Kidney glomerular epithelial cell (primary cell): ENCODE measurements at regions not wholly inside any gene's neighbourhood (a gene's known extent, or its start where the extent isn't known, plus 50 kb on each side); places are given as distances from the start of the nearest gene placed in this dataset.
"Not testable (repeated sequence)": the region's sequence is repeated elsewhere in the genome, so short reads cannot be mapped to it uniquely, and the experiment has no call there.

Experiments
- DNase-seq: peaks from one replicate; lab custom pipeline; 2025; lab: John Stamatoyannopoulos, UW

DNA sequence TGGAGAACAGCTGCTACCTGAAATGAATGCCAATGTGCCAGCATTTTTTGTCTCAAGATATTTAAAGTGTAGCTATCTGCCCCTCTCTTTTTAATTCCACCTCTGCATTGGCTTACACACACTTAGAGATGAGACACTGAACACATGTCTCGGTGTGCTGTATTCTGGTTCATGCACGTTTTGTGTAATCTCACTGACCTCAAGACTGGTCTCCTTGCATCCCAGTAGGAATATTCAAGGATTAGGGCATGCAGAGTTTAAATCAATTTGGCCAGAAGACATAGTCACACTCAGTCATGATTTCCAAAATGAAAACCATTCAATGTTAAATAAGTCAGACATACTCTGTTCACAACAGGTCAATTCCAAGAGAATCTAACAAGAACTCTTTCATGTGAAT, 561.8 kb upstream of the TUSC1 start:
- no peak for DNase-seq

DNA sequence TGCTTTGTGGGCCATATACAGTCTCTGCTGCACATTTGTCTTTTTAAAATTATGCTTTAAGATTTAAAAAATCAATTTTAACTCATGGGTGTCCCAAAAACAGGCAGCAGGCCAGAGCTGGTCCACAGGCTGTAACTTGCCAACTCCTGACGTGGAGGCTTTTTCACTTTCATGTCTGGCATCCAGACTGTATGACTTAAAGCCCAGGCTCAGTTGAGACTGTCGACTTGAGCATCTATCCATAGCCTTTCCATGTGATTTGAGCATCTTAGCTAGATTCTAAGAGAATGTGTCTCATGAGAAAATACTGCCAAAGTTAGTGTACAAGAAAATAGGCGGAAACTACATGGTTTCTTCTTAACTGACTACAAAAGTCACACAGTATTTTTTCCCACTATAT, 559.0 kb upstream of the TUSC1 start:
- no peak for DNase-seq

DNA sequence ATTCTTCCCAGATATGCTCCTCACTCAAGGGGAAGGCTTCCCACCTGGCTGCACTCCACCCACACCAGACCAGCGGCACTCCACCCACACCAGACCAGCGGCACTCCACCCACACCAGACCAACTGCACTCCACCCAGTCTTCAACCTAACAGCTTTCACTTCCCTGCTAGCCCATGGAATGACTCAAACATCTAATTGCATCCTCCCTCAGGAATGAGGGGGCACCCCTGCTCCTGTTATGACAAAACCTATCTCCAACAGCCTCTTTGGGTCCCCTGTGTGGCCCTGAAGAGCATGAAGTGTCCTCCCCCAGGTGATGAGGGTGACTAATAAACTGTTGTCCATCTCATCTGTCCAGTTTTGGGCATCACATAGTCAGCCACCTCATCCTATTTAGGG, 556.6 kb upstream of the TUSC1 start:
- DNase-seq = no peak

DNA sequence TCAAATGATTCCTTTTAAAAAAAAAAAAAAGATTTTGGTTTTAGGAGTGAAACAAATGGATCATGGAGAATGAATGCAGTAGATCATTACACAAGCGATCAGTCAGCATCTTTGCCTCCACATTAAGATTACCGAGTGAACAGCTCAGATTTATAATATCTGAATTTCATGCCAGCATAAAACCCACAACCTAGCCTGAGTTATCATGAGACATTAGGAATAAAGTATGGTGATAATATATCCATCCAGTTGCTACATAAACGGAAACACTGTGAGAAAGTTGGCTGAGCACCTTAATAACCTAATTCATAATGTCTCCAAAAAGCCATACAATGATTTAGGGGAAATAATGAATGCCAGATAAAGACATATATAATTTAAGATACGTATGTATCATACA, 553.1 kb upstream of the TUSC1 start:
- DNase-seq = no peak

DNA sequence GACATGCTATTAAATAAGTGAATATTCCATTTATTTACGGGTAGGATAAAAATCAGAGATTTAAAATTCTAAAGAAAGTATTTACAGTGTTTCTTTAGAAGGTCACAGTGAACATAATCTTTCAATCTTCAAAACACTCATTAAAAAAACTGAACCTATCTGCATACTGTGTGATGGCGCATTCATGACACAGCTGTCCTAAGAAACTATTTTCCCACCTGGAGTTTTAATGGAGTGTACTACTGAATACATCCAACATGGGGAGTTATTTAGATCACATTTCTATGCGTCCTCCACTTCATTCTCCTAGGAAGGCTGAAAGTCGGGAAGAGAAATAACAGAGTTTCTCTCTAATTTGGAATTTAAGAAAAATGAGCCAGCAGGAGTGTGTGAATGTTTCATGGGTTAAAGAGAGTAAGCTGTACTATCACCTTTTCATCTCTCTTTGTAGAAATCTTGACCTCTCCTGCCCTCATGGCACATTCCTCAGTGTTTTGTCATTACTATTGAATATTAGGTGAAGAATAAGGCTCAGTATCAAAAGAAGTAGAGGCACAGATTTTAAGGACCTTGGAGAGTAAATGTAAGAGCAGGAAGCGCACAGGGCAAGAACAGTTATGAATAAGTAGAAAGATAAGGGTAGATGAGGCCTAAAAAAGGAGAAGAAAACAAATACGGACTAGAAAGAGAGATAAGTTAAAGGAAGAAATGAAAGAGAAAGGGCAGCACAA, 551.2 kb upstream of the TUSC1 start:
- DNase-seq = peak; percentile 9

DNA sequence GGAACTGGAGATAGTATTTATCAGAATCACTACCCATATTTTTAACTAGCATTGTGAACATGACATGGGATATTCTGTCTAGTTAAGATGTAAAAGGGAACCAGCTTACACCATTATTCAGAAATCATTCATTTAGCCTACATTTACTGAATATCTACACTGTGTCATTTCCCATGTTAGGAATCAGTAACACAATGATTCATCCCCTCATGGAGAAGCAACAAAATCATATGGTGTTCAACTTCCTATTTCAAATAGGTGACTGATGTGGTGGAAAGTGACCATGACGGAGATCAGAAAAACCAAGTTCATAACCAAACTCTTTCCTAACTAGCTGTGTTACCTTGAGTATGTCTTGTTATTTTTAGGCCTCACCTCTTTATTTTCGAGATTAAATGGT, 550.0 kb upstream of the TUSC1 start:
- DNase-seq = no peak

DNA sequence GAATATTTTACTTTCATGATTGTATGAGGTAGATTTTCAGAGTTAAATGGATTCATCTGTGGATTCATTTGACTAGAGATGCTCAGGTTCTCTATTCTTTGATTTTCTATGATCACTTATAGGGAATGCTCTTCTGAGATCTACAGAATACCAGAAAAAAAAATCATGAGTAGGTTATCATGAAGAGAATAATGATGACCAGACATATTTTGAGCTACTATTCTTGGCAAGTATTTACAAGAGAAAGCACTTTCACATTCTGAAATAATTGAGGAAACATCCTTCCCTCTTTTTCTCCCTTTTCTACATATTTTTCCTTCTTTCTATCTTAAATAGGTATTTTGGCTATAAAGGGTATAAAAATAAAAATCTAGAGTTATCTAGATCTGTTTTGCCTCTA, 543.0 kb upstream of the TUSC1 start:
- no peak for DNase-seq

DNA sequence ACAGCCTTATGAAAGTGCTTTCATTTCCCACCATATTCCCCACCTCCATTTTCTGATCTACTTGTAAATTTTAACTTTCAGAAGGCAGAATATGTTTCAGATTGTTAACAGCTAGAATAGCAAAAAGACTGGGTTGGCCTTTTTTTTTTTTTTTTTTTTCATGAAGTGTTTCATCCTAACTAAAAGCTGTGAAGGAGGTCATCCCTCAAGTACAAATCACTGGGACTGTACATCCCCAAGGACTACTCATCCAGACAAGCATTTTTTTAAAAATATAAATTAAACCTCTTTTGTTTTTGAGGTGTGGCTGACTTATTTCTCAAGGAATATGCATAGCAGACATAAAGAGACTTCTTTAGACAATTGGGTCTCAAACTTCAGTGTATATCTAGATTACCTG, 542.1 kb upstream of the TUSC1 start:
- DNase-seq = no peak

DNA sequence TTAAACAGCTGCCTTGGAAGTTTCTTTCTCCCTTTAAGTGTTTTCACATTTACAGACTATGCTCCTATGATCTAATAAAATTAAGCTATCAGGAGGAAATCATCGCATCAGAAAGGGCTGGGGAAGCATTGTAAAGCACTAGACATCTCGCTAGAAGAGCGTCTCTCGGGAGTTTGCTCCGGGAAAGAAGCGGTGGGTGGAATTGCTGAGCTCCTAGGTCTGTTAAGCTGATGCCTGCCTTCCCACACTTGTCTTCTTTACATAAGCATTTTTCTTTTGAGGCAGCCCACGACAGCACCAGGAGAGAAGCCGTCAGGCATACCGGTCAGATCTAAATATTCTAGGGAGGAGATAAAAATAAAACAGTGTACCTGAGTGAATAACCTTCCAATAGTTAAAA, 541.7 kb upstream of the TUSC1 start:
- no peak for DNase-seq

DNA sequence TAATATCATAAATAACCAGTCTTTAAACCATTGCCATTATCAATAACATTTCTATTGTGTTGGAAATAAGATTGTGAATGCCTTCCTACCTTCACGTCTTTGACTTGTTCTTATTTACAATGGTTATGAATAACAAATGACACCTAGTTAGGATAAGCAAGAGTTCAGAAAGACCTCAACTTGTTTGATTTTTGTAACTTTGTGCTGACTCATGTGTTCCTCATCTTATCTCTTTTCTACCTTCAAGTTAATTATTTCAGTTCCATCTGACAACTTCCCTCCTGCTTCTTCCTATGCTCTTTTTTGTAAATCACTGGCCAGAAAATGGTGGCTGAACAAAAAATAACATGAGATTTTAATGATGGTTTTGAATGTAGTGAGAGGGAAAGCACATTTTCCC, 538.5 kb upstream of the TUSC1 start:
- no peak for DNase-seq

DNA sequence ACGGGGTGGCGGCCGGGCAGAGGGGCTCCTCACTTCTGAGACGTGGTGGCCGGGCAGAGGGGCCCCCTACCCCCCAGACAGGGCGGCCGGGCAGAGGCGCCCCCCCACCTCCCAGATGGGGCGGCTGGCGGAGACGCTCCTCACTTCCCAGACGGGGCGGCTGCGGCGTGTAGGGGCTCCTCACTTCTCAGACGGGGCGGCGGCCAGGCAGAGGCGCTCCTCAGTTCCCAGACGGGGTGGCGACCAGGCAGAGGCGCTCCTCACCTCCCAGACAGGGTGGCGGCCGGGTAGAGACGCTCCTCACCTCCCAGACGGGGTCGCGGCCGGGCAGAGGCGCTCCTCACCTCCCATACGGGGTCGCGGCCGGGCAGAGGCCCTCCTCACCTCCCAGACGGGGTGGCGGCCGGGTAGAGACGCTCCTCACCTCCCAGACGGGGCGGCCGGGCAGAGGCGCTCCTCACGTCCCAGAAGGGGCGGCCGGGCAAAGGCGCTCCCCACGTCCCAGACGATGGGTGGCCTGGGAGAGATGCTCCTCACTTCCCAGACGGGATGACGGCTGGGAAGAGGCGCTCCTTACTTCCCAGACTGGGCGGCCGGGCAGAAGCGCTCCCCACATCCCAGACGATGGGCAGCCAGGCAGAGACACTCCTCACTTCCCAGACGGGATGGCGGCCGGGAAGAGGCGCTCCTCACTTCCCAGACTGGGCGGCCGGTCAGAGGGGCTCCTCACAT, 536.6 kb upstream of the TUSC1 start:
- not testable (repeated sequence) for DNase-seq

DNA sequence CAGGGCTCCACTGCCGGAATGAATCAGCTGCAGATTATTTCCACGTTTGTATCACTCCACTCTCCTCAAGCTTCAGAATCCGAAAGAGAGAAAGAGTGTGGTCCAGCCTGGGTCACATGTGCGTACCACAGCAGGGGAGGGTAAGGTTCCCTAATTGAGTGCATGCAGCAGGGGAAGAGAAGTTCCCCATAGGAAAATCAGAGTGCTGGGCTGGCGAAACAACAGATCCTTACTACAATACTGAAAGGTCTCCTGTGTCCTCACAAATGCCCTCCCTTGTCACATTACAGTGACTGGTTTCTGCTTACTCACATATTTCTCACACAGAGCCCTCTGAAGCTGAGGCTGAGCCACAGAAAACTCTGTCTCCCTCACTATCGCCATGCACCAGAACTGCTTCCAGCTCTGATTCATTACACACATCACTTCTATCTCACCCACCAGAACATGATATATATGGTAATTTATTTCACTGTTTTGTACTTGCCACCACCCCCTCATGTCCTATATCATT, 532.2 kb upstream of the TUSC1 start:
- no peak for DNase-seq

DNA sequence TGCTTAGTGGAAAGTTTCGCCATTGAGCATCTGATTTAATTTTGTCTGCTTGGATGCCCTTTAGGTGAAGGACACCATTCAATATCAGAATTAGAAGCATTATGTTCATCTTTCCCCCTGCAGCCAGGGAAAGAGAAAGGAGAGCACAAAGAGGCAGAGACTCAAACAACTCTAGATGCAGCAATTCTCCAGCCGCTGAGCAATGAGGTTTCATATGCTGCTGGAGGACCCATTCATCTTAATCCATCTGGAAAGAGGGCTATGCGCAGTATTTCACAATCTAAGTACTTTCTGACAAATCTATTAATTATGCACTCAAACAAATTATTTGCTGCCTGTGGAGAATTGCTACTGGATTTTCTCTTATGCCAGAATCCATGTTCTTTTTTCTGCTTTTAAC, 527.0 kb upstream of the TUSC1 start:
- no peak for DNase-seq

DNA sequence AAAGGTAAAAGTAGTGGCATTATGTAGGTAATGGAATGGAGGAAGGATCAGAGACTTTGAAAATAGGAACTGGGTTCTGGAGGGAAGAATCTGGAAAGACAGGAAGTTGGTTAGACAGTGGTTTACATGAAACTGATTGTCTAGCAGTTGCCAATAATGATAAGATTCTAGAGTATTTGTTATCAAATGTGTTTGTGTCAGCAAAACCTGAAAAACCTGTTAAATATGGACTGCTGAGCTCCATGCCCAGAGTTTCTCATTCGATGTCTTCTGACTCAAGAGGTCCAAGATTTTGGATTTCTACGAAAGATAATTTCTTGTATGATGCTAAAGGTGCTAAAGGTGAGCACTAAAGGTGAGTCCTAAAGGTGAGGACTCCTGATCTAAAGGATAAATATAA, 515.0 kb upstream of the TUSC1 start:
- no peak for DNase-seq

DNA sequence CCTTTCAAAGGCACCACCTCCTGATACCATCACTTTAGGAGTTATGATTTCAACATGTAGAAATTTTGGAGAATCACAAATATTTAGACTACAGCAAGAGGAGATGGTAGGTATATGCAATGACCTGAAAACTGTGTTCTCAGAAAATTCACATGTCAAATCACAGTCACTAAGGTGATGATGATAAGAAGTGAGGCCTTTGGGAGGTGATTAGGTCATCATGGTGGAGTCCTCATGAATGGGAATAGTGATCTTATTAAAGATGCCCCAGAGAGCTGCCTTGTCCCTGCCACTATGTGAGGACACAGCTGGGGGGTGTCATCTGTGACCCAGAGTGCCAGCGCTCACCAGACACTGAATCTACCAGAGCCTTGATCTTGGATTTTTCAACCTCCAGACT, 513.5 kb upstream of the TUSC1 start:
- DNase-seq = no peak

DNA sequence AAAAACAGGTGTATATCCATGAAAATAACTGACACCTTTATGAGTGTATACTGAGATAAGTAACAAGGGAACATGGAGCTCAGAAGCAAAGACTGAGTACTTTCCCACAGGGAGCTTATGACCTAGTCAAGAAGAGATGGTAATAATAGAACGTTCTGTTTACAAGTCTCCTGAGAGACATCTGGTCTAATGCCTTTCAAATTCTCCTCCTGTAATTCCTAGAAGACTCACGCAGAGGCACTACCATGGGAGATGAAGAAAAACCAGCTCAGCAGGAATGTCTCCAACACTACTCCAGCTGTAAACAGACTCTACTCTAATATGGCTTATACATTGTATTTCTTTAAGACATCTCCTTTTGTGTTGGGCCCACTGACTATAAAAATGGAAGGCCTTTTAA, 503.6 kb upstream of the TUSC1 start:
- no peak for DNase-seq

DNA sequence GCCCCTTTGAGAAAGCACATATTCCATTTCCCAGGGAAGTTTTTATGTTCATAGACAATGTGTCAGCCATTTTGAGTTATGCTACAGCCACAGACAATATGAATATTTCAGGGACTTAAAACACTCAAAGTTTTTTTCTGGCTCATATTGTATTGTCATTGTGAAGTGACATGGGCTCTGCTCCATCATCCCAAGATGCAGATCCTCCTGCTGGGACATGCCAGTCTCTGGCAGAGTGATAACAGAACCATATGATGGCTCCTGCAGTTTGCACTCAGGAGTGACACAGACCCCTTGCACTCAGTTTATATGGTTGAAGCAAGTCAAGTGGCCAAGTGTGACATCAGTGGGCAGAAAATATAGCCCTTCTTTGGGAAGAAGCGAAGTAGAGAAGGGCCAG, 498.4 kb upstream of the TUSC1 start:
- DNase-seq = no peak

DNA sequence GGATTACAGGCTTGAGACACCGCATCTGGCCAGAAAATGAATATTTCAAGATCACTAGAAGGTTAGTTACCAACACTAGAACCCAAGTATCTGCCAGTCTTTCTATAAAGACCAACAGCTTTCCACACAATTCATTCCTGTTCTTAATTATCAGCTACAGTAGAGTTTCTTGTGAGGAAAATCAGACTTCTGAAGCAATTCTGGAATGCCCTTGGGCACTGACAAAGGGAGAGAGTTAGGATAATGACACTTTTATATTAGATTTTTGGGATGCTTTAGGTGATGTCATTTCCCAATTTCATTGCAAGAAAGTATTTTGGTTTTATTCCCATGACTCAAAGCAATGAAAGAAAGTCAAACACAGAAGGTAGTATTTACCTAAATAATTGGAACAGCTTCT, 497.0 kb upstream of the TUSC1 start:
- no peak for DNase-seq

DNA sequence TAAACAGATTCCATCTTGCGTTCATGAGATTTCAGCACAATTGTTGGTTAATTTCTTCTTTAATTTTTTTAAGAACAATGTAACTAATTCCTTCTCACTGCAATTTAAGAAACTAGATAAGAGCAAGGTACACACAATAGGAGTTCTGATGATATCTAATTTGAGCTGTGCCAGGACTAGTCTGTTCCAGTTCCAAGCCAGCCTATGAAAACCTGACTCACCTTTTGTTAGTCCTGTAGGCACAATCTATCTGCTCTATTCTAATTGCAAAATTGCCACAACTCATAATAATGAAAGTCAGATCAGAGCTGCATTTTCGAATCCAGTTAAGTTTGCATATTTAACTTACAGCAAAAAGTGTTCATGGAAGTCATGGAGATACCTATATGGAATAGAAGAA, 494.1 kb upstream of the TUSC1 start:
- no peak for DNase-seq

DNA sequence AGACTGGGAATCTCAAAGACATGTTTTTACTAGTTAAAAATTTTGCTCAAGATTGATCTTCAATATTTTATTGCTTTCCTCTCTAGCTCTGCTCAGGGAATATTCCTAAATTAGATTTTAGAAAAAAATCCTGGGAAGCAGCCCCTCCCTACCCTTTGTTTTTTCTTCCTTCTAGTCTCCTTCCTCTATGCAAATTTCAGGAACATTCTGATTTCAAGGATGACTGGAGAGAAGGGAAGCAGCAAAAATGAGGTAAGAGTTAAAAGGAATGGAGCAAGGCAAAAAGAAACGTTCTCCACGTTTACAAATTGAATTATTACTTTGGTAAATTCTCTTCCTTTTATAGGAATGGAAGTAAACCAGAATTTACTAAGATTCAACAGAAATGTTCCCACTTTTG, 493.4 kb upstream of the TUSC1 start:
- DNase-seq = no peak

DNA sequence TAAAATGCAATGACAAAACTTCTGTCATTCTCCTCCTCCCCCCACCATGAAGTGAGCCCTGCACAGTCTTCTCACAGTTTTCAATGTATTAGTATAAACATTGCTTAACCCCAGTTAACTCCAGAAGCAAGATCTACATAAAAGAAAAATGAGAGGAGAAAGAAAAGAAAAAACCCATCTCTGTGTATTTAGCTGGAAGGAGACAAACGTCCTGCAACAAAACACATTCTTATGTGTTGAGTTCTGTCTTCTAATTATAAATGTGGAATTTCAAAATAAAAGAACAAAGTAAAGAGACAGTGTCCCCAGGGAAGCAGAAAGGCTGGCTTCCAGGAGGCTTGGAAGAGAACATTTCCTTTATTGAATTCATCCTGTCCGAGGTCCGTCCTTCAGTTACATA, 491.9 kb upstream of the TUSC1 start:
- no peak for DNase-seq

DNA sequence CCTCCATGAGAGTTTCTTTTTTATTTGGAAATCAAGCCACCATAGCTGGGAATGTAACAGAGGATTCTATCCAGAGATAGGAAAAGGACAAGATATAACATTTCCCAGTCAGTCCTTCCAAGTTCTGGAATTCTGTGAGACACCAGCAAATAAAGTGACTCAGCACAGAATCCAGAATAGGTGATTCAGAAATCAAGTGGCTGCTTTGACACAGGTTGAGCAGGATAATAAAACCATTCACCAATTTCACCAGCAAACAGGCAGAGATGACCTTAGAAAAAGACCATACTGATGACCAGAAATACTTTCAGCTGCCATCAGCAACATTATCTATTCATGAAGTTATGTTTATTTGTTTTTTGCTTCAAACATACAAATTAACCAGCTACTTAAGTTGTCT, 491.5 kb upstream of the TUSC1 start:
- DNase-seq = peak; percentile 30

DNA sequence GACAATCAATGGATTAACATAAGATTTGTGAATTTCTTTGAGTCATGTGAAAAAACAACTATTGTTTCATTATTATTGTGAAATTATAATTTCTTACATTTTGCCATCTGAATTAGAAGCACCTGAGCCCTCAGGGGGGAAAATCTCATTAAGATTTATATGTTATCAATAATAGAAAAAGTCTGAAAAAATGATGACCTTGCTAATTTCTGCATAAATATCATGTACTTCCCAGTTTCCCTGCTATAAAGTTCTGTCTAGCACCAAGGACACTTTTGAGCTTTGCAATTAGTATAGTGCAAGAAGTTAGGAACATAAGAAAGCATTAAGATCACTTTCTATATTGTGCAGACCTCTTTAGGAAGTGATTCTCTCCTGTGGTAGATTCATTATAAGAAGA, 488.3 kb upstream of the TUSC1 start:
- no peak for DNase-seq

DNA sequence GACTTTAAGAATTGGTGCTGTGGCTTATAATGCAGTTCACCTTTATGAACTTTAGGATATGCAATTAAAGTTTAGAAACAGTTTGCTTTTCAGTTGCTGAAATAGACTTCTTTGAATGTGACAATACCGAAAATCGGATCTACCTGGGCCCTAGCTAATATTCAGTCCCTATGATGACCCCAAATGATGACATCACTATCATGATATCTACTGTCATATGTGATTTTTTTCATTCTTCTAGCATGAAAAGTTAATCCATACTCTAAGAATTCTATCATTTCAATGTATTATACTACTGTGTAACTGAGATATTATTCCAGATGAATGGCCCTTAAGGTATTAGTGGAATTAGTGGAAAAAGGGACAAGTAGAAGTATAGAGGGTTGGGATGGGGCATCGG, 487.2 kb upstream of the TUSC1 start:
- no peak for DNase-seq
